OCI-LY1 (cell line): ENCODE measurements at regions not wholly inside any gene's neighbourhood (a gene's known extent, or its start where the extent isn't known, plus 50 kb on each side); places are given as distances from the start of the nearest gene placed in this dataset.

ENCODE experiments used
- H2AFZ ChIP-seq: fragments of 200-600 bp; sonication (generic), shearing (Covaris generic); 2 replicates; pipeline ENCODE4 v1.6.0; 2014; ENCODE audit warnings: antibody characterized with exemption, mild to moderate bottlenecking, low read length
- H3F3A ChIP-seq: fragments of 200-600 bp; sonication (generic), shearing (Covaris generic); 2 replicates; pipeline ENCODE4 v1.6.0; 2014; ENCODE audit warnings: mild to moderate bottlenecking, antibody characterized with exemption, low read length, moderate library complexity; ENCODE audit not compliant: insufficient read depth
- H3K27ac ChIP-seq: fragments of 200-600 bp; sonication (generic); 2 replicates; pipeline ENCODE4 v1.5.1; 2014; ENCODE audit warnings: low read length, mixed run types, mild to moderate bottlenecking, low read depth; ENCODE audit not compliant: poor library complexity, severe bottlenecking
- H3K27me3 ChIP-seq: fragments of 200-600 bp; sonication (generic); 2 replicates; pipeline ENCODE4 v1.6.0; 2014; ENCODE audit warnings: antibody characterized with exemption, mild to moderate bottlenecking, low read length, moderate library complexity; ENCODE audit not compliant: insufficient read depth
- H3K36me3 ChIP-seq: fragments of 200-600 bp; sonication (generic); 2 replicates; pipeline ENCODE4 v1.6.1; 2014; ENCODE audit warnings: mild to moderate bottlenecking, antibody characterized with exemption, low read length, moderate library complexity, mixed read lengths; ENCODE audit not compliant: insufficient read depth
- H3K4me1 ChIP-seq: fragments of 200-600 bp; sonication (generic); 2 replicates; pipeline ENCODE4 v1.5.1; 2014; ENCODE audit warnings: mild to moderate bottlenecking, low read length, moderate library complexity; ENCODE audit not compliant: insufficient read depth, severe bottlenecking
- H3K4me2 ChIP-seq: fragments of 200-600 bp; sonication (generic), shearing (Covaris generic); 2 replicates; pipeline ENCODE4 v1.6.1; 2014; ENCODE audit warnings: low read length
- H3K4me3 ChIP-seq: fragments of 200-600 bp; sonication (generic); 2 replicates; pipeline ENCODE4 v1.5.1; 2014; ENCODE audit warnings: low read length, low read depth, mild to moderate bottlenecking, mixed read lengths; ENCODE audit not compliant: poor library complexity, severe bottlenecking
- H3K79me2 ChIP-seq: fragments of 200-600 bp; shearing (Covaris generic); 2 replicates; pipeline ENCODE4 v1.6.1; 2016; ENCODE audit warnings: mixed run types, low read length, mixed read lengths; ENCODE audit not compliant: insufficient read depth
- H3K9ac ChIP-seq: fragments of 200-600 bp; sonication (generic), shearing (Covaris generic); 2 replicates; pipeline ENCODE4 v1.6.1; 2014; ENCODE audit warnings: mild to moderate bottlenecking, low read length, mixed read lengths
- H3K9me2 ChIP-seq: fragments of 200-600 bp; sonication (generic), shearing (Covaris generic); 2 replicates; pipeline ENCODE4 v1.6.1; 2014; ENCODE audit warnings: low read depth, mild to moderate bottlenecking, low read length, mixed read lengths
- H3K9me3 ChIP-seq: fragments of 200-600 bp; shearing (Covaris generic); 2 replicates; pipeline ENCODE4 v1.6.1; 2014; ENCODE audit warnings: low read length, mixed read lengths
- H4K20me1 ChIP-seq: fragments of 200-600 bp; sonication (generic), shearing (Covaris generic); 2 replicates; pipeline ENCODE4 v1.6.0; 2016; ENCODE audit warnings: mild to moderate bottlenecking, low read length; ENCODE audit not compliant: insufficient read depth
- EZH2 ChIP-seq: fragments of 200-600 bp; sonication (generic), shearing (Covaris generic); IDR thresholded peaks from 2 replicates; pipeline ENCODE4 v1.8.0; 2017; ENCODE audit warnings: borderline replicate concordance, mixed run types, mild to moderate bottlenecking, antibody characterized with exemption, low read length, moderate library complexity, mixed read lengths
- TF ChIP-seq, protein P1 (sequence below): fragments of 200-600 bp; sonication (generic), shearing (Covaris generic); IDR thresholded peaks from 2 replicates; pipeline ENCODE4 v1.5.1; 2017; ENCODE audit warnings: mild to moderate bottlenecking, antibody characterized with exemption, low read length, moderate library complexity, mixed read lengths

DNA sequence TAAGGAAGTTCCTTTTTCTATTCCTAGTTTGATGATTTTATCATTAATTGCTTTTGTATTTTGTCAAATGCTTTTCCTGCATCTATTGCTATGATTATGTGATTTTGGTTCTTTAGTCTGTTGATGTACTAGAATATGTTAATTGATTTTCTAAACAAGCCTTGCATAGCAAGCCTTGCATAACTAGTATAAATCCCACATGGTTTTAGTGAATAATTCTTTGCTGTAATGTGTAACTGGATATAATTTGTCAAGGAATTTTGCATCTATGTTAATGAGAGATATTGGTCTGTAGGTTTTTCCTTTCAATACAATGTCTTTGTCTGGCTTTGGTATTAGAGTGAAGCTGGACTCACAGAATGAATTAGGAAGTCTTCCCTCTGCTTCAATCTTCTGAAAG lies 460.2 kb downstream of the LTN1 start:
- H3F3A ChIP-seq = no peaks in the 10 kb centered on the region
- no peaks in the 10 kb centered on the region for H3K9me3 ChIP-seq
- no peaks in the 10 kb centered on the region for H3K79me2 ChIP-seq
- no peak overlapping the region for H2AFZ ChIP-seq
- H3K27ac ChIP-seq = no peak overlapping the region
- TF ChIP-seq EZH2 = no peak
- TF ChIP-seq, protein P1, sequence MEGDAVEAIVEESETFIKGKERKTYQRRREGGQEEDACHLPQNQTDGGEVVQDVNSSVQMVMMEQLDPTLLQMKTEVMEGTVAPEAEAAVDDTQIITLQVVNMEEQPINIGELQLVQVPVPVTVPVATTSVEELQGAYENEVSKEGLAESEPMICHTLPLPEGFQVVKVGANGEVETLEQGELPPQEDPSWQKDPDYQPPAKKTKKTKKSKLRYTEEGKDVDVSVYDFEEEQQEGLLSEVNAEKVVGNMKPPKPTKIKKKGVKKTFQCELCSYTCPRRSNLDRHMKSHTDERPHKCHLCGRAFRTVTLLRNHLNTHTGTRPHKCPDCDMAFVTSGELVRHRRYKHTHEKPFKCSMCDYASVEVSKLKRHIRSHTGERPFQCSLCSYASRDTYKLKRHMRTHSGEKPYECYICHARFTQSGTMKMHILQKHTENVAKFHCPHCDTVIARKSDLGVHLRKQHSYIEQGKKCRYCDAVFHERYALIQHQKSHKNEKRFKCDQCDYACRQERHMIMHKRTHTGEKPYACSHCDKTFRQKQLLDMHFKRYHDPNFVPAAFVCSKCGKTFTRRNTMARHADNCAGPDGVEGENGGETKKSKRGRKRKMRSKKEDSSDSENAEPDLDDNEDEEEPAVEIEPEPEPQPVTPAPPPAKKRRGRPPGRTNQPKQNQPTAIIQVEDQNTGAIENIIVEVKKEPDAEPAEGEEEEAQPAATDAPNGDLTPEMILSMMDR = no peak
- H3K36me3 ChIP-seq = no peaks in the 10 kb centered on the region
- no peaks in the 10 kb centered on the region for H3K4me1 ChIP-seq
- no peak overlapping the region for H3K4me3 ChIP-seq
- no peak overlapping the region for H3K9ac ChIP-seq
- no peak overlapping the region for H3K4me2 ChIP-seq
- no peaks in the 10 kb centered on the region for H3K9me2 ChIP-seq
- H4K20me1 ChIP-seq = no peaks in the 10 kb centered on the region
- H3K27me3 ChIP-seq = no peaks in the 10 kb centered on the region

DNA sequence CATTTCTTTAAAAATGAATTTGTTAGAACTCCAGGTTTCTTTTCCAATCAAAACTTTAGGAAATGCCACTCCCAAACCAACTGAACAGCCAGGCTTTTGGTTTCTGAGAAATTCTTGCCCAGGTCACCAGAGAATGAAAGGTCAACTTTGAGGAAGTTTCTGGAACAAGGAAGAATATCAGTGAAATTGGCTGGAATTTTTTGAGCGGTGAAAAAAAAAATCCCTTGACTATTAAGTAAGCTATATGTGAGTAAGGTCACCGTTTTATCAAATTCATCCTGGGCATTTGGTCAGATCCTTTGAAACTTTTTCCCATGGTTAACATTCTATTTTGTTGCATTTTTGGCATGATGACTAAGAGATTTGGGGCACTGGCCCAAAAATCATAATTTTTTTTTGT lies 469.3 kb downstream of the LTN1 start:
- Histone ChIP-seq H3K9me2 (no peaks in the 10 kb centered on the region), H3K36me3 (no peaks in the 10 kb centered on the region), H3K4me2 (no peak overlapping the region), H3K4me3 (no peak overlapping the region), H2AFZ (no peak overlapping the region), H3K9ac (no peak overlapping the region), H3F3A (no peaks in the 10 kb centered on the region), H4K20me1 (no peaks in the 10 kb centered on the region), H3K4me1 (no peaks in the 10 kb centered on the region), H3K79me2 (no peaks in the 10 kb centered on the region), H3K27ac (no peak overlapping the region), H3K9me3 (no peaks in the 10 kb centered on the region), H3K27me3 (no peaks in the 10 kb centered on the region)
- TF ChIP-seq EZH2 = no peak
- TF ChIP-seq, protein P1 = no peak

DNA sequence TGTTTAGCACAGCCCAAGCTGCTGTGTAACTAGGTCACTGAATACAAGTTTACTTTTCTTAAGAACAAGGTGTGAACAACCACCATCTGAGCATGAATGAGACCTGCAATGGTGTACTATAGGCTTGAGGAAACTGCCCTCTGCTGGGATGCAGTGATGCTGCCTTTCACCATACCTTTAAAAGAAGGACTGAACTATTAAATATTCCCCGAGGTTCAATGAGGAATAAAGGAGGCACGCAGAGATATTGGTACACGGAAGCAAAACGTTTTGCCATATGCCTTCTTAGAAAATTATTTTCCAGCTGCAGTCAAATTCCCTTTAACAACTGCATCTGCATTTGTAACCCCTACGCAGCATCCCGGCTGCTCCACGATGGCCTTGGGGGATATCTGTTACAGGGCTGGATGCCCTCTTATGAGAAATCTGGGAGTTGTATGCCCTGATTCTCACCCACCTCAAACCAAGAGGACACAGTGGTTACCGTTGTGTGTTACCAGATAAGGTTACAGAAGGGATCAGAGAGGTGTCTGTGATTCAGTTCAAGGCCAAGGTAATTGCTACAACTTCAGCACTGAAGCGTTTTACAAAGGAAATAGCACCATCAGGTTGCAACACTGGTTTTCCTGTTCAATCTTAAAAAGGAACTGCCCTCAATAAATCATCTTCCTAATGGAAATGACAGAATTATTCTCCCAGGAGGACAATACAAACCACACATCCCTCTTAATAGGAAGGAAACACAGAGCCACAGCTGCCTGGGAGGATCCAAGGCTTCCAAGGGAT lies 470.5 kb downstream of the LTN1 start:
- Histone ChIP-seq H2AFZ (no peak overlapping the region), H3F3A (no peaks in the 10 kb centered on the region), H3K4me1 (no peaks in the 10 kb centered on the region), H3K27me3 (no peaks in the 10 kb centered on the region), H3K4me3 (no peak overlapping the region), H3K36me3 (no peaks in the 10 kb centered on the region), H3K9me2 (no peaks in the 10 kb centered on the region), H3K9me3 (no peaks in the 10 kb centered on the region), H3K9ac (no peak overlapping the region), H3K27ac (no peak overlapping the region), H4K20me1 (no peaks in the 10 kb centered on the region), H3K4me2 (no peak overlapping the region), H3K79me2 (no peaks in the 10 kb centered on the region)
- no peak for TF ChIP-seq EZH2
- TF ChIP-seq, protein P1 = no peak; the same call in 1 of the 2 replicates
